ENCODE measurements at regions not wholly inside any gene's neighbourhood (a gene's known extent, or its start where the extent isn't known, plus 50 kb on each side); places are given as distances from the start of the nearest gene placed in this dataset.
"Not testable (repeated sequence)": the region's sequence is repeated elsewhere in the genome, so short reads cannot be mapped to it uniquely, and the experiment has no call there.

DNA sequence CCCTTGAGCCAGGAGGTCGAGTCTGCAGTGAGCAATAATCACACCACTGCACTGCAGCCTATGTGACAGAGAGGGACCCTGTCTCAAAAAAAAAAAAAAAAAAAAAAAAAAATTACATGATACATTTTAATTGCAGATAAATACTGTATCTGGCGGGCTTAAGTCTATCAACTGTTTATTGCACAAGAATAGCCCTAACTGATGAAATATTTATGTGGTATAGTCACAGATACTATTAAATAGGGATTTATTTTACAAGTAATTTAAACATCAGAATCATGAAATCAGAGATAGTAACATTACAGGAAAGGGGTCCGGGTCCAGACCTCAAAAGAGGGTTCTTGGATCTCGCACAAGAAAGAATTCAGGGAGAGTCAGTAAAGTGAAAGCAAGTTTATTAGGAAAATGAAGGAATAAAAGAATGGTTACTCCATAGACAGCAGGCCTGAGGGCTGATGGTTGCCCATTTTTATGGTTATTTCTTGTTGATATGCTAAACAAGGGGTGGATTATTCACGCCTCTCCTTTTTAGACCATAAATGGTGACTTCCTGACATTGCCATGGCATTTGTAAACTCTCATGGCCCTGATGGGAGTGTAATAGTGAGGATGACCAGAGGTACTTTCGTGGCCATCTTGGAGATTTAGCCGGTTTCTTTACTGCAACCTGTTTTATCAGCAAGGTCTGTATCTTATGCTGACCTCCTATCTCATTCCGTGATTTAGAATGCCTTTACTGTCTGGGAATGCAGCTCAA lies 166.6 kb downstream of the PMAIP1 start:
- Mint-ChIP-seq H3K36me3 (no peaks in the 10 kb centered on the region), H3K27ac (no peak overlapping the region)

DNA sequence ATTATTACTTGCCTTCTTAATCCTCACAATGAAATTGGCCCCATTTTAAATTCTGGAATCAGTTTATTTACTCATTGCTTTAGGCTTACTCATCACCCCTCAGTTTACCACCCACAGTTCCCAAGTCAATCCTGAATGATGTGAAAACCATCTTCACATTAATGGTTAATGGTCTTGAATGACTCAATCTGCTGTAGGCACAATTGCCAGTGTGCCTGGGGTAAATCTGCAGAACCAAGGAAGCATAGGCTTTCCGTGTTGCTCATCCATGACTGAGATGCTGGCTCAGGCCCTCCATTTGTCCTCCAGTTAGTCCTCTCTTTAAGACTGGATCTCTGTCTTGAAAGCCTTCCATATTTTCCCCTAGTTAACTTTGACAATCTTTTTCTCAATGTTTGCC lies 164.5 kb downstream of the PMAIP1 start:
- Mint-ChIP-seq H3K27me3 (peaks cover 5% of the 10 kb centered on the region), H3K4me1 (no peaks in the 10 kb centered on the region), H3K4me3 (no peak overlapping the region), H3K36me3 (no peaks in the 10 kb centered on the region), H3K27ac (no peak overlapping the region), H3K9me3 (no peaks in the 10 kb centered on the region)

More for the DNA sequence above, 166.6 kb downstream of the PMAIP1 start:
- Mint-ChIP-seq H3K4me1 (no peaks in the 10 kb centered on the region), H3K4me3 (no peak overlapping the region), H3K27me3 (peaks cover 5% of the 10 kb centered on the region), H3K9me3 (no peaks in the 10 kb centered on the region)

DNA sequence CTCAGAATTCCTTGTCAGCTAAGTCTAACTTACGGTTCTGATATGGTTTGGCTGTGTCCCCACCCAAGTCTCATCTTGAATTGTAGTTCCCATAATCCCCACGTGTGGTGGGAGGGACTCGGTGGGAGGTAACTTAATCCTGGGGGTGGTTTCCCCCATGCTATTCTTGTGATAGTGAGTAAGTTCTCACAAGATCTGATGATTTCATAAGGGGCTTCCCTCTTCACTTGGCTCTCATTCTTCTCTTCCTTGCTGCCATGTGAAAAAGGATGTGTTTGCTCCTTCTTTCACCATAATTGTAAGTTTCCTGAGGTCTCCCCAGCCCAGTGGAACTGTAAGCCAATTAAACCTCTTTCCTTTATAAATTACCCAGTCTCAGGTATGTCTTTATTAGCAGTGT lies 163.0 kb downstream of the PMAIP1 start:
- not testable (repeated sequence) for H3K4me3 Mint-ChIP-seq, H3K27me3 Mint-ChIP-seq, H3K9me3 Mint-ChIP-seq, H3K27ac Mint-ChIP-seq, H3K36me3 Mint-ChIP-seq, H3K4me1 Mint-ChIP-seq

DNA sequence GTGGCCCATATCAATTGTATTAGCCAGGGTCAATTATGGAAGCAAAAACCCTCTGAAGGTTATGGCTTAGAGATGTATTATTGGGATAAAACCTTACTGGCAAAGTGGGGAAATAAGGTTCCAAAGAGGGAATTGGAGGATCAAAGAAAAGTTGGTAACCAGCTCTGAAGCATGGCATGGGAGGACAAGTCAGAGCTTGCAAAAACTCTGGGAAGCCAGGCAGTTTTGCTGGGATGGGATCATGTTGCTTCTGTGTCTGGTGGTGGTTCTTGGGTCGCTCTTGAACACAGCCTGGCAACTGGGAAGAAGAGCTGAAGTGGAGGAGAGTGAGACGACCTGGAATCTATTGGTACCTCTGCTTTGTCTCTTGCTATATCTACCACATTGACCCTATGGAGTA lies 162.6 kb downstream of the PMAIP1 start:
- Mint-ChIP-seq H3K27ac (no peak overlapping the region), H3K27me3 (peaks cover 5% of the 10 kb centered on the region), H3K4me3 (no peak overlapping the region), H3K4me1 (no peaks in the 10 kb centered on the region), H3K36me3 (no peaks in the 10 kb centered on the region), H3K9me3 (no peaks in the 10 kb centered on the region)

DNA sequence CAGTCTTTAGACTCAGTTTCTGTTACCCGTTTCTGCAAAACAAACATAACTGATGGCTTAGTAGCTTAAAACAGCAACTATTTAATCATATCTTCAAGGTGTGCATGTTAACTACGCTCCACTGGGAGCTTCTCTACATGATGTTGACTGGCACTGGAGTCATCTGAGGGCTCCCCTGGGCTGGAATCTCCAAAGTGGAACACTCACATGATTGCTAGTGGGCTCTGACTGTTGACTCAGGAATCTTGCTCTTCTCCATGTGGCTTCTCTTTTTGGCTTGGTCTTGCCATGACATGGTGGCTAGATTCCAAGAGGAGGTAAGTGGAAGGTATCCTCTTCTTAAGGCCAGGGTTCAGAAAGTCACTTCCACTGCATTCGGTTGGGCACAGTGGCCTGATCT lies 160.8 kb downstream of the PMAIP1 start:
- no peak overlapping the region for H3K27ac Mint-ChIP-seq
- H3K4me1 Mint-ChIP-seq = no peaks in the 10 kb centered on the region
- no peaks in the 10 kb centered on the region for H3K9me3 Mint-ChIP-seq
- peaks cover 5% of the 10 kb centered on the region for H3K27me3 Mint-ChIP-seq
- no peaks in the 10 kb centered on the region for H3K36me3 Mint-ChIP-seq
- H3K4me3 Mint-ChIP-seq = no peak overlapping the region

DNA sequence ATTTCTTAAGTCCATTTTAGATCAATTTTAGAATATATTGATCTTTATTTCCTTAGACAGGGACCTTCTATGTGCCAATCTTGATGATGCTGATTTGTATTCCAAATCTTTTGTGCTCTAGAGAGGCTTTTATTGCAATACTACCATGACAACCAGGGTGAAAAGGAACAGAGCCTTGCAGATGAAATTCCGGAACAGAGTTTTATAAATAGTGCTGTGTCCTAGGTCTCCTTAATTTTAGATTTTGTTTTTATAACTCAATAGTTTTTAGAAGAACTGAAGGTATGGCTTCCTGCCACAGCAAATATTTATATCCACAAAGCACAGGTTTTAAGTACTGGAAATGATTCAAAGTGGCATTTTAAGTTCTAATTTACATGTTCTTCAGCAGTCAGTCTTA lies 160.2 kb downstream of the PMAIP1 start:
- H3K36me3 Mint-ChIP-seq = no peaks in the 10 kb centered on the region
- H3K4me1 Mint-ChIP-seq = no peaks in the 10 kb centered on the region
- H3K27me3 Mint-ChIP-seq = peaks cover 5% of the 10 kb centered on the region
- no peaks in the 10 kb centered on the region for H3K9me3 Mint-ChIP-seq
- no peak overlapping the region for H3K27ac Mint-ChIP-seq
- H3K4me3 Mint-ChIP-seq = no peak overlapping the region

DNA sequence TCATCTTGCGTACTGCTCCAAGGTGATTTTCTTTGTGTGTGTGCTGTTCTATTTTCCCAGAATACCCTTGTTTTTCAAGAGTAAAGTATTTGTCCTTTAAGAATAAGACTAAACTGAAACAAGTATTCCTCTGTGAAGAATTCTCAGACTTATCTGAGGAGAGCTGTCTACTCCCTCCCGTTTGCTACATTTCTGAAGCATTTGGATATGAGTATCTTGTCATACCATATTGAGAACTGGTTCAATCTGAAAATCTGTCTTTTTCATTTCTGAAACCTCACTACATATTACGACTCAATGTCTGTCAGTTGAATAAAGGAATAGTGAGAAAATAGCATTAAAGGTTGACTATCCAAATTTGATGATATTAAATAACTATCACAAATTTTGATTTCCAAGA lies 159.4 kb downstream of the PMAIP1 start:
- no peaks in the 10 kb centered on the region for H3K36me3 Mint-ChIP-seq
- H3K4me1 Mint-ChIP-seq = no peaks in the 10 kb centered on the region
- no peak overlapping the region for H3K27ac Mint-ChIP-seq
- no peaks in the 10 kb centered on the region for H3K9me3 Mint-ChIP-seq
- no peak overlapping the region for H3K4me3 Mint-ChIP-seq
- H3K27me3 Mint-ChIP-seq = peaks cover 5% of the 10 kb centered on the region

DNA sequence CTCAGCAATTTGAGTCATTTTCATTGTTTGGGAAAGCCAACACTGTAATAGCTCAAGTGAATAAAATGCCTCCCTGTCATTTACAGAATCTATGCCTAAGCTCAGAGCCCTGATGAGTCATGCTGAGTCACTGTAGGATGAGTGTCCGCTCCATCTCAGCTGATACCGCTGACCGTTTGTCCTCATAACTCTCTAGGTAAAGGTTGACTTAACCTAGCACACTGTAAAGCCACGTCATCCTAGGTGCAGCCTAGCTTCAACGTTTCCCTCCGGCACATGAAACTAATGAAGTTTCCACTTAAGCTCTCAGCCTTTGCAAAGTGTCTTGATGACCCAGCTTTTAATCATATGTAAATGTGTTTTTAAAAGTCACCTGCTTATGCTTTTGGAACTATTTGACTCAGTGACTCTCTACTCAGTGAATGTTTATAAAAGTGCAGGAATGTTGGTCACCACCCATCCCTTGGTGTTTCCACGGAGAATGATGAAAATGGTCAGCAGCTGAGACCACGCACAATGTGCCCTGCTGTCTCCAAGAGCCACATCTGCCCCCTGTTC lies 154.0 kb downstream of the PMAIP1 start:
- Mint-ChIP-seq H3K4me3 (no peak overlapping the region), H3K27me3 (peaks cover 3% of the 10 kb centered on the region), H3K9me3 (no peaks in the 10 kb centered on the region), H3K27ac (no peak overlapping the region), H3K36me3 (no peaks in the 10 kb centered on the region), H3K4me1 (no peaks in the 10 kb centered on the region)

DNA sequence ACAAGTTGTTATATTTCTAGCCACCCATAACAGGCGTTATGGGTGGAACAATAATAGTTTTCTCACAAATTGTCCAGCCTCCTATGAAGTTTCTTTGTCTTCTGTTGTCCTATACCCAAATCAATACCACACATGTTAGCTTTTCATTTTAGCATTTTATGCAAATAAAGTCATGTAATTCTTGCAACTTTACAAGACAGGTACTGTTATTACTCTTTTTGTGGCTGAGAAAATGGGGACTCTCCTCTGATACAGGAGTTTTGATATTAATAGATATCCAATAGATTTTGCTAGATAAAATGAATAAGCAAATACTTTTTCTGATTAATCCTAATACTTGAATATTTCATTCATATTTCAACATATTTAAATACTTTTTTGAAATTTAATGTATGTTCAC lies 151.0 kb downstream of the PMAIP1 start:
- H3K9me3 Mint-ChIP-seq = no peaks in the 10 kb centered on the region
- H3K27me3 Mint-ChIP-seq = peaks cover 3% of the 10 kb centered on the region

DNA sequence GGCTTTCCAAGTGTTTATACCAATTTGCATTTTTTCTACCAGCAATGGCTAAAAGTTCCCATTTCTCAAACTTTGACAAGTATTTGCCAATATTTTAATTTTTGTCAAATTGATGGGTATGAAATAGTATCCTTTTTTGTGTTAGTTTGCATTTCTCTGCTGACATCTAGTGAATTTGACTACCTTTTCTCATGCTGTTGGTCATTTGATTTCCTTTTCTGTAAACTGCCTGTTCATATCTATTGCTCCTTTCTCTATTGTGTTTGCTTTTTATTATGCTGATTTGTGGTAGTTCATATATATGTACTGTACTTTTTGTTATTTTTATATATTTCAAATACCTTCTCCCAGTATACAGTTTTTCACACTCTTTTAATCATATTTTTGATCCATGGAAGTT lies 149.4 kb downstream of the PMAIP1 start:
- Mint-ChIP-seq H3K27me3 (peaks cover 3% of the 10 kb centered on the region), H3K4me3 (no peak overlapping the region), H3K27ac (no peak overlapping the region), H3K4me1 (no peaks in the 10 kb centered on the region), H3K9me3 (no peaks in the 10 kb centered on the region), H3K36me3 (no peaks in the 10 kb centered on the region)

More for the DNA sequence above, 151.0 kb downstream of the PMAIP1 start:
- Mint-ChIP-seq H3K4me3 (no peak overlapping the region), H3K27ac (no peak overlapping the region), H3K36me3 (no peaks in the 10 kb centered on the region), H3K4me1 (no peaks in the 10 kb centered on the region)

DNA sequence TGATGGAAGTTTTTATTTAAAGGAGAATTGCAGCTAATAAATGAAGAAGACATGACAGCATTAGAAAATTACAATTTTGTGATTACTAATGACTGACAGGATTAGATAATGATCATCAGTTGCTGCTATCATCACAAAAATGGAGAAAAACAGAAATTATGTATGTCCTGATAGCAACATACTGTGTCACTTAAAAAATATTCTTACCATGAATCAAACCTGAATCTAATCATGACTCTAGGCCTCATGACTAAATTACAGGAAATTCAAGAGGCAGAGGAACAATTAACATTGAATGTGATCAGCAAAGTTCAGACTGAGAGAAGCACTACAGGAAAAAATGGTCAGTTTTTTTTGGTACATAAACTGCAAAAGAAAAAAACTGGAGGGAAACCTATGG lies 147.8 kb downstream of the PMAIP1 start:
- Mint-ChIP-seq H3K9me3 (no peaks in the 10 kb centered on the region), H3K27me3 (peaks cover 2% of the 10 kb centered on the region), H3K36me3 (no peaks in the 10 kb centered on the region)

DNA sequence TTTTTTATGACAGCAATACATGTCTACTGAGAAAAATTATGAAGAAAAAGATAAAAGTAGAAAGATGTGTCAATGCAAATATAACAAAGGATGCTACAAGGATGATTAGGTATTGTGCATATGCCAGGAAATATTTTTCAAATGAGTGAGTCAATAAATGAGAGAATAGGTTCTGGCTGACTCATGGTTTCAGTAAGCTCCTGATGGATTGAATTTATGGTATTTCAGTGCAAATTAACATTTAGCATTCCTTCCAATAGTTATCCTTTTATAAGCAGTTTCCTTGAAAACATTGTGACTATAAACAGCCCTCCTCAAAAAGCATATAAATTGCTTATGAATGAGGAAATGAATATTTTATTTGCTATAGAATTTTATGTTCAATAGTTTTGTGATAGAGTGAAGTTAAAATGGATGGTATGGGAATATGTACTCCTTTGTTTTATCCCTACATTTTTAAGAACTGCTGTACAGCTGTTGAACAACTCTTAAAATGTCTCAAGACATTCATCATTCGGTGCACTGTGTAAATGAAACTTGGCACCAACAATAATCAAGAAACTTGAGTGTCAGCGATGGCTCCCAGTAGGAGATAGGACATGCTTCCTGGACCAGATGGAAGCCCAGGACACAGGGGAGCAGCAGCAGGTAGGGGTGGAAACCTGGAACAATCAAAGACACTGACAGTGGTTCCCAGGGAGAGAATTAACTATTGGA lies 144.7 kb downstream of the PMAIP1 start:
- Mint-ChIP-seq H3K9me3 (no peaks in the 10 kb centered on the region), H3K4me1 (no peaks in the 10 kb centered on the region), H3K36me3 (no peaks in the 10 kb centered on the region), H3K27ac (no peak overlapping the region), H3K27me3 (peaks cover 5% of the 10 kb centered on the region), H3K4me3 (no peak overlapping the region)

More for the DNA sequence above, 147.8 kb downstream of the PMAIP1 start:
- H3K4me1 Mint-ChIP-seq = no peaks in the 10 kb centered on the region
- no peak overlapping the region for H3K4me3 Mint-ChIP-seq
- H3K27ac Mint-ChIP-seq = no peak overlapping the region

DNA sequence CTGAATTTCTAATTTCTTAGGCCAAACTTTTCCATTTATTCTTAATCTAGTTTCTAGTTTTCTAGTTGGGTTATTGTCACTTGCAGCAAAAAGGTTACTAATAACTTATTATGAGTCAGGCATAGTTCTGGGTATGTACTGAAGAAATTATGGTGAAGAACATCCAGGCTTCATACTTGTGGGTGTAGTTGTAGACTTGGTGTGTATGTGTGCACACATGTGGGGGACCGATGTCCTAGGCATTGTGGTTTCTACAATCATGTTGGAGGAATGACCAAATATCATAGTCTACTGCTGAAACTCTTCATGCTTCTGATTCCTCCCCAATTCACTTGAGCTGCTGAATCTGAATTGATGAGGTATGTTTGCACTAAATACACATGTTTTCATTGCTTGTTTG lies 141.2 kb downstream of the PMAIP1 start:
- Mint-ChIP-seq H3K9me3 (no peaks in the 10 kb centered on the region), H3K4me1 (no peaks in the 10 kb centered on the region), H3K36me3 (no peaks in the 10 kb centered on the region), H3K4me3 (no peak overlapping the region), H3K27me3 (peaks cover 8% of the 10 kb centered on the region), H3K27ac (no peak overlapping the region)

DNA sequence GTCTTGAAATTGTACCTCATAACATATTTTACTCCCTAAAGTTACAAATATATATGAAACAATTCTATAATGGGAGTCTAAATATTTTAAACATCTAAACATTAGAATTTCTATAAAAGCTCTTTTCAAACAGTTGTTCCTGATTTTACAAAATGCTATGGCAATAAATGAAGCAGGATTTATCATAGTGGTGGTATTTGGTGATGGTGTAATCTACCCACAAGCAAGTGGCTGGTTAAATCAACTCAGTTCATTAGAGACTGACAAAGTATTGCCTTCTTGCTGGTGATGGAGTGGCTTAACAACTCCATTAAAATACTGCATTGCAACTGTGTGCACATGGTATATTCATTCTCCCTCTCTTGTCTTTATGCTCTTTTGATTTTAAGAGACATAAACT lies 138.9 kb downstream of the PMAIP1 start:
- Mint-ChIP-seq H3K27ac (no peak overlapping the region), H3K9me3 (no peaks in the 10 kb centered on the region), H3K4me3 (no peak overlapping the region), H3K27me3 (peaks cover 8% of the 10 kb centered on the region), H3K36me3 (no peaks in the 10 kb centered on the region), H3K4me1 (no peaks in the 10 kb centered on the region)

DNA sequence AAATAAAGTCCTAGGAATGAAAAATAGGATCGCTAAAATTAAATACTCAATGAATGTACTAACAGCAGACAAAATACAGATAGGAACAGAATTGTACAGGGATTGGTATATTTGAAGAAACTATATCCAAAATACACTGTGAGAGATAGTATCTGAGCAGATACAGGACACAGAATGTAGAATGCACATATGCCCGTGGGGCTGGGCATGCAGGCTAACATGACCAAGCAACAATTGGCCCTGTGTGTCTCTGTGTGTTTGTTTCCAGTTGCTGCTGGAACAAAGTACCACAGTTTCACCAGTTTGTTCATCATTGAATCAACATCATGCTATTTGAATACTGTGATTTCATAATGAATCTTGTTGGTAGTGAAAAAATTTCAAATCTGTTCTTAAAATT lies 127.6 kb downstream of the PMAIP1 start:
- no peaks in the 10 kb centered on the region for H3K4me1 Mint-ChIP-seq
- no peak overlapping the region for H3K4me3 Mint-ChIP-seq
- peaks cover 4% of the 10 kb centered on the region for H3K27me3 Mint-ChIP-seq
- no peak overlapping the region for H3K27ac Mint-ChIP-seq
- no peaks in the 10 kb centered on the region for H3K36me3 Mint-ChIP-seq
- no peaks in the 10 kb centered on the region for H3K9me3 Mint-ChIP-seq

DNA sequence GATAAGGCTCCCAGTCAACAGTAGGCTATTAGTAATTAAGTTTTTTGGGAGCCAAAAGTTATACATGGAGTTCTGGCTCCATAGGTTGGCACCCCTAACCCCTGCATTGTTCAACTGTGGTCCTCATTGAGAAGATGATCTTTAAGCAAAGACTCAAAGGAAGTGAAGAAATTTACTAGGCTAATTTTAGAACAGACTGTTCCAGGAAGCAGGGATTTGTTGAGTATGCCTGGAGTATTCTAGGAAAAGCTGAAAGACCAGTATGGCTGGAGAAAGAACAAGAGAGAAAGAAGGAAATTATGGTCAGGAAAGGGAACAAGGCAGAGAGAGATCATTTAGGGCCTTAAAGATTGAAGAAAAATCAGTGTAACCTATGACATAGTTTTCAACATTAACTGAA lies 125.1 kb downstream of the PMAIP1 start:
- Mint-ChIP-seq H3K27ac (no peak overlapping the region), H3K9me3 (no peaks in the 10 kb centered on the region), H3K36me3 (no peaks in the 10 kb centered on the region), H3K4me3 (no peak overlapping the region), H3K27me3 (peaks cover 4% of the 10 kb centered on the region), H3K4me1 (no peaks in the 10 kb centered on the region)

Measured in activated naive CD4-positive, alpha-beta T cell treated with anti-CD3 and anti-CD28 coated beads, Interleukin-2, amount 50 U/mL, for 24 hours (primary cell).